GM13976 (cell line): ENCODE measurements at regions not wholly inside any gene's neighbourhood (a gene's known extent, or its start where the extent isn't known, plus 50 kb on each side); places are given as distances from the start of the nearest gene placed in this dataset.

Experiments used
- DNase-seq: peaks from one replicate; pipeline ENCODE4 v3.0.0; 2012; ENCODE audit warnings: low spot score
- CTCF ChIP-seq: IDR thresholded peaks from 2 replicates; pipeline ENCODE4 v1.5.1; 2012; ENCODE audit warnings: borderline replicate concordance, mild to moderate bottlenecking; ENCODE audit not compliant: insufficient read depth; ENCODE audit errors: extremely low read depth, missing control alignments, control extremely low read depth
- in situ Hi-C: fragments of 300-500 bp; cut with MboI; formaldehyde crosslinking; loops from one replicate; pipeline ENCODE4 v1.12.0; 2022; ENCODE audit warnings: low sequenced_read_pairs, mixed read lengths, inconsistent platforms; ENCODE audit not compliant: unreplicated experiment

DNA sequence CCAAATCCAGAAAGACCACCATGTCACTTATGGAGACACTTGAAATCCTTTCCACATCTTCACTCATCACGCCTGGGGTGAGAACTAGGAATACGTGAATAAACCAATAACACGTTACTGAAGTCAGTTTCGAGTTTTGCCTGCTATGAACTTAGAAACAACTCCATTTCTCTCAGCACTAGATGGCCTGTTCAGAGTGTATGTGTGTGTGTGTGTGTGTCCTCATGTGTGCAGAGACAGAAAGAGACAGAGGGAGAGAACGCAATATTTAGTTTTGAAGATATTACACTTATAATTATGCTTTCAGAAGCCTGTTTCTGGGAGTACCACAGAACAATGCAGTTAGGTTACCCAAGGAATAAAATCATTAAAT, 81.2 kb upstream of the CCN6 start:
- DNase-seq: no peak
- TF ChIP-seq CTCF: no peak
- in situ Hi-C loops: no loop called here

GRCh38 chr6:111973118-111973761, 80.7 kb upstream of the CCN6 start:
- in situ Hi-C loops: no loop called here
- no peak for DNase-seq
- no peak for TF ChIP-seq CTCF

GRCh38 chr6:111973927-111974639, 79.8 kb upstream of the CCN6 start:
- in situ Hi-C loops: no loop called here
- DNase-seq: no peak
- no peak for TF ChIP-seq CTCF

DNA sequence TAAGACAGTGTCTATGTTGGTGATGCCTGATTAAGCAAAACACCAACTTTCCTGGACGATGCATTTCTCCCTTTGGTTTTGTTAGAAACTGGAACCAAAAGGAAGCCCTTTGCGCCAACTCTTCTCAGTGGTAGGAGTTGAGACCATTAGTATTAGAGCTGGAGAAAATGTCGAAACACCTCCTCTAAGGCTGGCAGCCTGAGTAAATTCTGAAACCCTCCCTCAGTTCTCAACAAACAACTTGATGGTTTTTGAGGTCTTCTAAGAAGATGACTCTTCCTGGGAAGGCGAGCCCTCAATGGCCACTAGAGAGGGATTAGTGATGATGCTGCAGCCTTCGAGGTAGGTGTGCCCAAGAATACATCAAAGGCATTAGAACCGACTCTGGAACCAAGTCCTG, 78.4 kb upstream of the CCN6 start:
- TF ChIP-seq CTCF: no peak
- in situ Hi-C loops: no loop called here

GRCh38 chr6:111976139-111976538, 77.8 kb upstream of the CCN6 start:
- no peak for DNase-seq
- in situ Hi-C loops: no loop called here
- no peak for TF ChIP-seq CTCF

More for the DNA sequence above, 78.4 kb upstream of the CCN6 start:
- DNase-seq: no peak

DNA sequence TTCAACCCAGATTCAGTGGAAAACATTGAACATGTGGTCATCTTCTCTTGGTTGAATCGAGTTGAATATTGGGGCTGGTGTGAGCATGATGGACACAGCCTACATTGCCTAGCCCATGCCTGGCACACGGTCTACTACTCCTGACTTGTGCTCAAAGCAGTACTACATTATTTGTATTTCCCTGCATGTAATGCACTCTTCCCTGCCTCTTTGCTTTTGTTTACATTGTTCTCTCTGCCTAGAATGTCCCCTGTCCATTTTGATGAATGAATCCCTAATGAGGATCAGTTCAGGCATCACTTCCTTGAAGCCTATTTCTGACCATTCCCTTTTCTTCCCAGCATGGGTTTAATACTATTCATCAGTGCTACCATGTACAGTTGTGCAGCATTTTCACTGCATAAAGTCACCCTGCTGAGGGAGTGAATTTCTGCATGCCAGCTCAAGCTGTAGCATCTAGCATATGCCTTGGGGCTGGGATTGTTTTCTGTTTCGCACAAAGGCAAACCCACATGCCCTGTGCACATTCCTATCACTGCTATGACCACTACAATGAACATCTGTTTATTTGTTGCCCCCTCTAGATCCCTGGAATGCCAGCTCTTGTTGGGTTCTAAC, 75.3 kb upstream of the CCN6 start:
- no peak for TF ChIP-seq CTCF
- in situ Hi-C loops: no loop called here
- DNase-seq: no peak

DNA sequence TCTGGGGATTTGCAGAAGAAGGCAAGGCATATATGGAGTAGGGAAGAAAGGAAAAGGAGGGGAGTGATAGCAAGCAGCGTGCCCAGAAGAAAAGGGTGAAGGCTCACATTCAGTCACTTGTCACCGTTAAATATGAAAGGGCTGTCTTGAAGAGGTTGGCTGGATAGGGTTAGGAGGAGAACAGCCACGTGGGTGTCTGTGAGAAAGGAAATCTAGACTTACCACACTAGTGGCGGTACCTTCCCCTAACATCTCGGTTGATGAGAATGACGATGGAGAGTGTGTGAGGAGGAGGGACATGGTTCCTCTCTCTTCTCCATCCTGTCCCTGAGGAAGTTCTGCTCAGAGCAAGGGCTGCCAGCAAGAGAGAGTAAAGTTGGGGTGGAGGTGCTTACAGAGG, 74.3 kb upstream of the CCN6 start:
- no peak for TF ChIP-seq CTCF

More for the DNA sequence above, 74.3 kb upstream of the CCN6 start:
- in situ Hi-C loops: no loop called here
- DNase-seq: no peak
